IMR-90 (cell line): ENCODE measurements at regions not wholly inside any gene's neighbourhood (a gene's known extent, or its start where the extent isn't known, plus 50 kb on each side); places are given as distances from the start of the nearest gene placed in this dataset. TPM values are rescaled to one million over a fixed set of nuclear protein-coding genes. Genes with fewer than 3 reads are reported as not detected.
A peak's percentile ranks its signal among the peaks of the same experiment; 100 is the strongest.

ENCODE experiments used
- ATAC-seq: fragments of 200-7000 bp; cut with Tn5 transposase; 2 replicates; pipeline ENCODE4 v1.9.1; 2020; ENCODE audit warnings: low read depth, mild to moderate bottlenecking, moderate library complexity
- BruUV-seq: library from RNA; stranded (reverse); fragments of 400-500 nt; replicated peaks from 2 replicates; lab custom pipeline; 2021; lab: Mats Ljungman, UMichigan
- CTCF ChIA-PET: fragments of 300-600 bp; formaldehyde crosslinking; extraction: SDS; loops from one replicate; lab custom pipeline; 2021; ENCODE audit warnings: antibody characterized with exemption; lab: Yijun Ruan, JAX
- POLR2A ChIA-PET: fragments of 300-600 bp; sonication (Branson Sonifier 250); formaldehyde crosslinking; loops from one replicate; lab custom pipeline; 2022; ENCODE audit warnings: antibody characterized with exemption; ENCODE audit not compliant: unreplicated experiment; lab: Charles Lee
- DNase-seq: peaks from one replicate; pipeline ENCODE4 v3.0.0; 2013
- H2AFZ ChIP-seq: replicated peaks from 2 replicates; pipeline ENCODE3; 2013; ENCODE audit warnings: low read length, mild to moderate bottlenecking; ENCODE audit not compliant: poor library complexity
- H2AK5ac ChIP-seq: 2 replicates; pipeline ENCODE4 v1.6.1; 2013; ENCODE audit warnings: low read depth, low read length, inconsistent platforms
- H2AK9ac ChIP-seq: replicated peaks from 2 replicates; pipeline ENCODE3; 2013; ENCODE audit warnings: mild to moderate bottlenecking, low read depth, low read length, moderate library complexity; ENCODE audit not compliant: poor library complexity
- H2BK120ac ChIP-seq: 2 replicates; pipeline ENCODE4 v1.6.1; 2013; ENCODE audit warnings: low read depth, low read length, inconsistent platforms
- H2BK15ac ChIP-seq: 3 replicates; pipeline ENCODE4 v1.6.1; 2013; ENCODE audit warnings: low read depth, low read length, inconsistent platforms
- H2BK20ac ChIP-seq: 2 replicates; pipeline ENCODE4 v1.6.1; 2013; ENCODE audit warnings: low read depth, mild to moderate bottlenecking, inconsistent platforms, low read length, moderate library complexity
- H2BK5ac ChIP-seq: 2 replicates; pipeline ENCODE4 v1.6.1; 2013; ENCODE audit warnings: mild to moderate bottlenecking, low read depth, low read length, inconsistent platforms; ENCODE audit not compliant: poor library complexity, severe bottlenecking
- H3K14ac ChIP-seq: replicated peaks from 2 replicates; pipeline ENCODE4 v1.6.1; 2013; ENCODE audit warnings: low read depth, low read length, inconsistent platforms
- H3K18ac ChIP-seq: 2 replicates; pipeline ENCODE4 v1.6.1; 2013; ENCODE audit warnings: low read depth, low read length, control low read depth
- H3K23ac ChIP-seq: 2 replicates; pipeline ENCODE4 v1.6.1; 2013; ENCODE audit warnings: low read depth, low read length, inconsistent platforms
- H3K27ac ChIP-seq: 2 replicates; pipeline ENCODE4 v1.5.1; 2013; ENCODE audit warnings: mild to moderate bottlenecking, control low read depth, low read length; ENCODE audit not compliant: insufficient read depth
- H3K27me3 ChIP-seq: 2 replicates; pipeline ENCODE4 v1.6.1; 2013; ENCODE audit warnings: low read length; ENCODE audit not compliant: control insufficient read depth, insufficient read depth
- H3K36me3 ChIP-seq: 2 replicates; pipeline ENCODE4 v1.6.1; 2013; ENCODE audit warnings: low read length, mixed read lengths; ENCODE audit not compliant: control insufficient read depth, insufficient read depth
- H3K4ac ChIP-seq: 2 replicates; pipeline ENCODE4 v1.6.1; 2013; ENCODE audit warnings: low read depth, low read length, inconsistent platforms
- H3K4me1 ChIP-seq: 2 replicates; pipeline ENCODE4 v1.6.1; 2013; ENCODE audit warnings: low read length, mixed read lengths; ENCODE audit not compliant: control insufficient read depth, insufficient read depth
- H3K4me2 ChIP-seq: 2 replicates; pipeline ENCODE4 v1.6.1; 2013; ENCODE audit warnings: low read depth, mild to moderate bottlenecking, control low read depth, low read length, moderate library complexity
- H3K4me3 ChIP-seq: 2 replicates; pipeline ENCODE4 v1.5.1; 2013; ENCODE audit warnings: low read depth, mild to moderate bottlenecking, control low read depth, low read length, moderate library complexity; ENCODE audit not compliant: insufficient read depth
- H3K56ac ChIP-seq: 2 replicates; pipeline ENCODE4 v1.6.1; 2013; ENCODE audit warnings: low read length, inconsistent platforms; ENCODE audit not compliant: insufficient read depth; ENCODE audit errors: extremely low read depth
- H3K79me1 ChIP-seq, 2 experiments: 2 replicates each; pipeline ENCODE4 v1.6.1; 2013; ENCODE audit warnings: low read length in 2 of 2, inconsistent platforms in 1 of 2, low read depth in 1 of 2
- H3K9ac ChIP-seq: 2 replicates; pipeline ENCODE4 v1.6.1; 2013; ENCODE audit warnings: low read depth, low read length, control low read depth
- H3K9me1 ChIP-seq: 2 replicates; pipeline ENCODE4 v1.6.1; 2013; ENCODE audit warnings: low read length, inconsistent platforms; ENCODE audit not compliant: insufficient read depth
- H3K9me3 ChIP-seq: 2 replicates; pipeline ENCODE4 v1.6.1; 2013; ENCODE audit warnings: low read length; ENCODE audit not compliant: control insufficient read depth, insufficient read depth
- H4K20me1 ChIP-seq: 2 replicates; pipeline ENCODE4 v1.6.1; 2013; ENCODE audit warnings: low read length, inconsistent platforms; ENCODE audit not compliant: insufficient read depth
- H4K5ac ChIP-seq: 2 replicates; pipeline ENCODE4 v1.6.1; 2013; ENCODE audit warnings: mild to moderate bottlenecking, low read depth, low read length, control low read depth
- H4K8ac ChIP-seq, 2 experiments: 2 replicates each; pipeline ENCODE4 v1.6.1; 2013; ENCODE audit warnings: low read depth in 2 of 2, low read length in 2 of 2, control low read depth in 1 of 2, inconsistent platforms in 1 of 2
- H4K91ac ChIP-seq: 2 replicates; pipeline ENCODE4 v1.6.1; 2013; ENCODE audit warnings: low read depth, low read length, inconsistent platforms; ENCODE audit not compliant: insufficient read depth
- CEBPB ChIP-seq: IDR thresholded peaks from 2 replicates; pipeline ENCODE4 v1.6.1; 2012; ENCODE audit warnings: low read depth, low read length, improper control_type of control experiment
- NFE2L2 ChIP-seq: fragments of 150-350 bp; IDR thresholded peaks from 2 replicates; pipeline ENCODE4 v1.6.1; 2016; ENCODE audit warnings: low read depth, mild to moderate bottlenecking, low read length
- SMC3 ChIP-seq: fragments of 150-350 bp; IDR thresholded peaks from 2 replicates; pipeline ENCODE4 v1.6.1; 2016; ENCODE audit warnings: low read depth, mild to moderate bottlenecking, antibody characterized with exemption, low read length, moderate library complexity
- WGBS, 2 experiments: methylation state at CpG; one replicate each; pipeline versions ENCODE4 v1.1.5 to v1.1.7; 2013; ENCODE audit warnings: missing lambda C conversion rate in 2 of 2; ENCODE audit not compliant: insufficient read length in 1 of 2; ENCODE audit errors: extremely low coverage in 2 of 2; 5-methylcytosine and 5-hydroxymethylcytosine counted together
- dilution Hi-C: fragments of 300-500 bp; cut with HindIII; formaldehyde crosslinking; loops from one replicate; pipeline ENCODE4 v1.14.3; 2018; ENCODE audit warnings: low sequenced_read_pairs; ENCODE audit not compliant: unreplicated experiment
- in situ Hi-C: fragments of 300-500 bp; cut with MboI; formaldehyde crosslinking; loops from 3 replicates; pipeline ENCODE4 v1.14.3; 2019; ENCODE audit warnings: low sequenced_read_pairs, inconsistent platforms, mixed read lengths
- intact Hi-C: fragments of 100-400 bp; cut with micrococcal nuclease; formaldehyde crosslinking; loops from 2 replicates; pipeline ENCODE4 v1.10.0; 2022
- microRNA-seq, 2 experiments: library from miRNA; stranded (forward) in 1 of 2; unstranded in 1 of 2; fragments of 10-50 nt in 1 of 2; fragments of <30 nt in 1 of 2; gene quantifications in 1 of 2; microRNA quantifications in 1 of 2; one replicate each; pipeline versions ENCODE3 to v1.1.0; 2013 to 2020; ENCODE audit not compliant: insufficient read depth in 1 of 2, insufficient read length in 1 of 2, unreplicated experiment in 1 of 2
- small RNA-seq, 5 experiments: library from RNA; depleted of rRNA; stranded (forward); fragments of <200 nt; gene quantifications; one replicate each; pipeline ENCODE3, GENCODE V24; 2012

GRCh38 chr10:123614888-123615287, 51.3 kb upstream of the GPR26 start:
- Histone ChIP-seq H2BK15ac (no peak overlapping the region), H3K9ac (no peak overlapping the region), H3K56ac (no peak overlapping the region), H3K27me3 (no peaks in the 10 kb centered on the region), H2BK20ac (no peak overlapping the region), H3K27ac (no peak overlapping the region), H4K8ac (no peak overlapping the region), H2AK9ac (peak overlapping the region; percentile 48), H3K36me3 (no peaks in the 10 kb centered on the region), H4K20me1 (no peaks in the 10 kb centered on the region), H3K4me3 (no peak overlapping the region), H3K4ac (no peak overlapping the region), H3K18ac (no peak overlapping the region), H3K23ac (no peak overlapping the region), H4K5ac (no peak overlapping the region), H3K9me1 (no peaks in the 10 kb centered on the region), H3K79me1 (no peaks in the 10 kb centered on the region), H4K91ac (no peak overlapping the region), H2AFZ (no peak overlapping the region), H2AK5ac (no peak overlapping the region), H3K9me3 (peaks cover 32% of the 10 kb centered on the region), H2BK5ac (no peak overlapping the region), H3K4me1 (no peaks in the 10 kb centered on the region), H2BK120ac (no peak overlapping the region), H3K4me2 (no peak overlapping the region), H3K14ac (no peak overlapping the region)
- no peak for ATAC-seq
- intact Hi-C loops (no loop called here), in situ Hi-C loops (no loop called here), dilution Hi-C loops (no loop called here)
- ChIA-PET CTCF (no interaction called here), POLR2A (no interaction called here)
- TF ChIP-seq NFE2L2 (no peak), CEBPB (peak; percentile 51; the same call in 1 of the 2 replicates), SMC3 (no peak)
- WGBS, 2 experiments = no CpG with 5 or more reads among the region's 12 CpGs
- peak; percentile 7 for DNase-seq
- no TSS peak for BruUV-seq

Small RNAs in the stretch of these regions (microRNA-seq; reads per million reads assigned to microRNA genes)
- gene AL160290.3 (ENCODE audit: insufficient read depth, insufficient read length) = not detected

Small RNAs in the stretch of these regions (small RNA-seq; reads per million reads assigned to genes)
- 0 reads per million in 5 experiments for gene AL160290.3
